WTC11 (cell line): ENCODE measurements at regions not wholly inside any gene's neighbourhood (a gene's known extent, or its start where the extent isn't known, plus 50 kb on each side); places are given as distances from the start of the nearest gene placed in this dataset.

ENCODE experiments used
- ATAC-seq: fragments of 200-7000 bp; cut with Tn5 transposase; 2 replicates; pipeline ENCODE4 v1.10.0; 2021; ENCODE audit warnings: mild to moderate bottlenecking, moderate library complexity
- CTCF ChIA-PET: fragments of 300-600 bp; sonication (Branson Sonifier 250); formaldehyde crosslinking; loops from one replicate; lab custom pipeline; 2021; ENCODE audit warnings: antibody characterized with exemption; lab: Charles Lee
- POLR2A ChIA-PET: fragments of 350-600 bp; sonication (Branson Sonifier 250); formaldehyde crosslinking; loops from one replicate; lab custom pipeline; 2021; ENCODE audit warnings: antibody characterized with exemption; lab: Charles Lee
- DNase-seq: peaks from one replicate; pipeline ENCODE4 v3.0.0; 2021; ENCODE audit warnings: low spot score
- H3K27ac Mint-ChIP-seq: 2 replicates; pipeline ENCODE4 v1.8.0; 2021; ENCODE audit warnings: mixed read lengths
- H3K27me3 Mint-ChIP-seq: 2 replicates; pipeline ENCODE4 v1.8.0; 2021; ENCODE audit warnings: low read depth, mild to moderate bottlenecking, moderate library complexity, mixed read lengths
- H3K36me3 Mint-ChIP-seq: 2 replicates; pipeline ENCODE4 v1.8.0; 2021; ENCODE audit warnings: mixed read lengths
- H3K4me1 Mint-ChIP-seq: 2 replicates; pipeline ENCODE4 v1.8.0; 2022; ENCODE audit warnings: mixed read lengths
- H3K4me3 Mint-ChIP-seq: 2 replicates; pipeline ENCODE4 v1.8.0; 2021; ENCODE audit warnings: mild to moderate bottlenecking, moderate library complexity, mixed read lengths
- H3K9me3 Mint-ChIP-seq: 2 replicates; pipeline ENCODE4 v1.8.0; 2021; ENCODE audit warnings: mixed read lengths
- ATF1 ChIP-seq: sonication (generic); formaldehyde crosslinking; IDR thresholded peaks from 2 replicates; pipeline ENCODE4 v1.8.1; 2023; ENCODE audit warnings: mild to moderate bottlenecking, moderate library complexity, missing genetic modification reagents
- CBFB ChIP-seq: sonication (generic); formaldehyde crosslinking; IDR thresholded peaks from 2 replicates; pipeline ENCODE4 v1.8.1; 2022; ENCODE audit warnings: mild to moderate bottlenecking, low read depth, missing genetic modification reagents
- FOXJ3 ChIP-seq: sonication (generic); formaldehyde crosslinking; IDR thresholded peaks from 2 replicates; pipeline ENCODE4 v1.9.0; 2021; ENCODE audit warnings: missing genetic modification reagents, mild to moderate bottlenecking, borderline replicate concordance
- IRF2 ChIP-seq: sonication (generic); formaldehyde crosslinking; IDR thresholded peaks from 2 replicates; pipeline ENCODE4 v1.8.0; 2022; ENCODE audit warnings: low read depth, missing genetic modification reagents, borderline replicate concordance
- MLX ChIP-seq: sonication (generic); formaldehyde crosslinking; IDR thresholded peaks from 2 replicates; pipeline ENCODE4 v1.8.1; 2023; ENCODE audit warnings: mild to moderate bottlenecking, missing genetic modification reagents, moderate library complexity
- MXD4 ChIP-seq: fragments of 250-450 bp; sonication (Bioruptor Pico); IDR thresholded peaks from 2 replicates; pipeline ENCODE4 v1.8.0; 2021; ENCODE audit warnings: mild to moderate bottlenecking, moderate library complexity, borderline replicate concordance
- NFATC4 ChIP-seq: fragments of 250-450 bp; sonication (Bioruptor Pico); IDR thresholded peaks from 2 replicates; pipeline ENCODE4 v1.9.0; 2021; ENCODE audit warnings: mild to moderate bottlenecking
- NFE2L1 ChIP-seq: sonication (generic); formaldehyde crosslinking; IDR thresholded peaks from 2 replicates; pipeline ENCODE4 v1.8.1; 2023; ENCODE audit warnings: missing genetic modification reagents
- NFYB ChIP-seq: sonication (generic); formaldehyde crosslinking; conservative IDR thresholded peaks from 2 replicates; pipeline ENCODE4 v1.8.0; 2022; ENCODE audit warnings: low read depth, missing genetic modification reagents
- NR2C2 ChIP-seq: sonication (generic); formaldehyde crosslinking; IDR thresholded peaks from 2 replicates; pipeline ENCODE4 v1.8.0; 2022; ENCODE audit warnings: mild to moderate bottlenecking, missing genetic modification reagents
- SP1 ChIP-seq: sonication (generic); formaldehyde crosslinking; conservative IDR thresholded peaks from 2 replicates; pipeline ENCODE4 v1.8.1; 2022; ENCODE audit warnings: missing genetic modification reagents
- TP53 ChIP-seq: sonication (generic); formaldehyde crosslinking; IDR thresholded peaks from 2 replicates; pipeline ENCODE4 v1.8.1; 2023; ENCODE audit warnings: mild to moderate bottlenecking, missing genetic modification reagents
- ZNF423 ChIP-seq: fragments of 250-450 bp; sonication (Bioruptor Pico); IDR thresholded peaks from 2 replicates; pipeline ENCODE4 v2.1.2; 2022; ENCODE audit warnings: mild to moderate bottlenecking, moderate library complexity
- ZNF512 ChIP-seq: sonication (generic); formaldehyde crosslinking; IDR thresholded peaks from 2 replicates; pipeline ENCODE4 v1.8.1; 2022; ENCODE audit warnings: missing genetic modification reagents, borderline replicate concordance
- TF ChIP-seq, protein P1 (sequence below): sonication (generic); formaldehyde crosslinking; IDR thresholded peaks from 2 replicates; pipeline ENCODE4 v1.8.1; 2023; ENCODE audit warnings: mild to moderate bottlenecking, missing genetic modification reagents
- TF ChIP-seq, protein P2 (sequence below): fragments of 250-450 bp; sonication (Bioruptor Pico); IDR thresholded peaks from 2 replicates; pipeline ENCODE4 v1.9.0; 2021; ENCODE audit warnings: mild to moderate bottlenecking
- TF ChIP-seq, protein P3 (sequence below): sonication (generic); formaldehyde crosslinking; IDR thresholded peaks from 2 replicates; pipeline ENCODE4 v1.8.1; 2023; ENCODE audit warnings: mild to moderate bottlenecking, missing genetic modification reagents, borderline replicate concordance
- TF ChIP-seq, protein P4 (sequence below): sonication (generic); formaldehyde crosslinking; IDR thresholded peaks from 2 replicates; pipeline ENCODE4 v1.8.1; 2023; ENCODE audit warnings: mild to moderate bottlenecking, missing genetic modification reagents
- TF ChIP-seq, protein P5 (sequence below): sonication (generic); formaldehyde crosslinking; IDR thresholded peaks from 2 replicates; pipeline ENCODE4 v1.8.1; 2023; ENCODE audit warnings: mild to moderate bottlenecking, missing genetic modification reagents, moderate library complexity
- TF ChIP-seq, protein P6 (sequence below): fragments of 250-450 bp; sonication (Bioruptor Pico); IDR thresholded peaks from 2 replicates; pipeline ENCODE4 v1.8.0; 2021; ENCODE audit warnings: mild to moderate bottlenecking

- Mint-ChIP-seq H3K36me3 (peaks cover 77% of the 10 kb centered on the region), H3K27me3 (peaks cover 20% of the 10 kb centered on the region), H3K4me1 (no peaks in the 10 kb centered on the region), H3K9me3 (peaks cover 77% of the 10 kb centered on the region), H3K4me3 (no peak overlapping the region), H3K27ac (no peak overlapping the region)
- ChIA-PET POLR2A (no interaction called here), CTCF (no interaction called here)
- no peak for ATAC-seq
- TF ChIP-seq IRF2 (CRISPR knock-in tag) (no peak), MXD4 (CRISPR knock-in tag) (no peak), FOXJ3 (CRISPR knock-in tag) (no peak), TP53 (no peak), SP1 (CRISPR knock-in tag) (no peak), NFYB (CRISPR knock-in tag) (no peak), NFE2L1 (CRISPR knock-in tag) (no peak)
- TF ChIP-seq, protein P1, sequence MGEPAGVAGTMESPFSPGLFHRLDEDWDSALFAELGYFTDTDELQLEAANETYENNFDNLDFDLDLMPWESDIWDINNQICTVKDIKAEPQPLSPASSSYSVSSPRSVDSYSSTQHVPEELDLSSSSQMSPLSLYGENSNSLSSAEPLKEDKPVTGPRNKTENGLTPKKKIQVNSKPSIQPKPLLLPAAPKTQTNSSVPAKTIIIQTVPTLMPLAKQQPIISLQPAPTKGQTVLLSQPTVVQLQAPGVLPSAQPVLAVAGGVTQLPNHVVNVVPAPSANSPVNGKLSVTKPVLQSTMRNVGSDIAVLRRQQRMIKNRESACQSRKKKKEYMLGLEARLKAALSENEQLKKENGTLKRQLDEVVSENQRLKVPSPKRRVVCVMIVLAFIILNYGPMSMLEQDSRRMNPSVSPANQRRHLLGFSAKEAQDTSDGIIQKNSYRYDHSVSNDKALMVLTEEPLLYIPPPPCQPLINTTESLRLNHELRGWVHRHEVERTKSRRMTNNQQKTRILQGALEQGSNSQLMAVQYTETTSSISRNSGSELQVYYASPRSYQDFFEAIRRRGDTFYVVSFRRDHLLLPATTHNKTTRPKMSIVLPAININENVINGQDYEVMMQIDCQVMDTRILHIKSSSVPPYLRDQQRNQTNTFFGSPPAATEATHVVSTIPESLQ, result no peak
- TF ChIP-seq, protein P2, sequence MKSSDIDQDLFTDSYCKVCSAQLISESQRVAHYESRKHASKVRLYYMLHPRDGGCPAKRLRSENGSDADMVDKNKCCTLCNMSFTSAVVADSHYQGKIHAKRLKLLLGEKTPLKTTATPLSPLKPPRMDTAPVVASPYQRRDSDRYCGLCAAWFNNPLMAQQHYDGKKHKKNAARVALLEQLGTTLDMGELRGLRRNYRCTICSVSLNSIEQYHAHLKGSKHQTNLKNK (CRISPR knock-in tag), result no peak
- TF ChIP-seq, protein P3, sequence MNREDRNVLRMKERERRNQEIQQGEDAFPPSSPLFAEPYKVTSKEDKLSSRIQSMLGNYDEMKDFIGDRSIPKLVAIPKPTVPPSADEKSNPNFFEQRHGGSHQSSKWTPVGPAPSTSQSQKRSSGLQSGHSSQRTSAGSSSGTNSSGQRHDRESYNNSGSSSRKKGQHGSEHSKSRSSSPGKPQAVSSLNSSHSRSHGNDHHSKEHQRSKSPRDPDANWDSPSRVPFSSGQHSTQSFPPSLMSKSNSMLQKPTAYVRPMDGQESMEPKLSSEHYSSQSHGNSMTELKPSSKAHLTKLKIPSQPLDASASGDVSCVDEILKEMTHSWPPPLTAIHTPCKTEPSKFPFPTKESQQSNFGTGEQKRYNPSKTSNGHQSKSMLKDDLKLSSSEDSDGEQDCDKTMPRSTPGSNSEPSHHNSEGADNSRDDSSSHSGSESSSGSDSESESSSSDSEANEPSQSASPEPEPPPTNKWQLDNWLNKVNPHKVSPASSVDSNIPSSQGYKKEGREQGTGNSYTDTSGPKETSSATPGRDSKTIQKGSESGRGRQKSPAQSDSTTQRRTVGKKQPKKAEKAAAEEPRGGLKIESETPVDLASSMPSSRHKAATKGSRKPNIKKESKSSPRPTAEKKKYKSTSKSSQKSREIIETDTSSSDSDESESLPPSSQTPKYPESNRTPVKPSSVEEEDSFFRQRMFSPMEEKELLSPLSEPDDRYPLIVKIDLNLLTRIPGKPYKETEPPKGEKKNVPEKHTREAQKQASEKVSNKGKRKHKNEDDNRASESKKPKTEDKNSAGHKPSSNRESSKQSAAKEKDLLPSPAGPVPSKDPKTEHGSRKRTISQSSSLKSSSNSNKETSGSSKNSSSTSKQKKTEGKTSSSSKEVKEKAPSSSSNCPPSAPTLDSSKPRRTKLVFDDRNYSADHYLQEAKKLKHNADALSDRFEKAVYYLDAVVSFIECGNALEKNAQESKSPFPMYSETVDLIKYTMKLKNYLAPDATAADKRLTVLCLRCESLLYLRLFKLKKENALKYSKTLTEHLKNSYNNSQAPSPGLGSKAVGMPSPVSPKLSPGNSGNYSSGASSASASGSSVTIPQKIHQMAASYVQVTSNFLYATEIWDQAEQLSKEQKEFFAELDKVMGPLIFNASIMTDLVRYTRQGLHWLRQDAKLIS, result no peak
- TF ChIP-seq, protein P4, sequence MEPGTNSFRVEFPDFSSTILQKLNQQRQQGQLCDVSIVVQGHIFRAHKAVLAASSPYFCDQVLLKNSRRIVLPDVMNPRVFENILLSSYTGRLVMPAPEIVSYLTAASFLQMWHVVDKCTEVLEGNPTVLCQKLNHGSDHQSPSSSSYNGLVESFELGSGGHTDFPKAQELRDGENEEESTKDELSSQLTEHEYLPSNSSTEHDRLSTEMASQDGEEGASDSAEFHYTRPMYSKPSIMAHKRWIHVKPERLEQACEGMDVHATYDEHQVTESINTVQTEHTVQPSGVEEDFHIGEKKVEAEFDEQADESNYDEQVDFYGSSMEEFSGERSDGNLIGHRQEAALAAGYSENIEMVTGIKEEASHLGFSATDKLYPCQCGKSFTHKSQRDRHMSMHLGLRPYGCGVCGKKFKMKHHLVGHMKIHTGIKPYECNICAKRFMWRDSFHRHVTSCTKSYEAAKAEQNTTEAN, result no peak
- TF ChIP-seq, all 79 proteins: peak for 0
- no peak for DNase-seq
These were observed 1066.7 kb upstream of the RBFOX1 start for GRCh38 chr16:6265968-6266367.

DNA sequence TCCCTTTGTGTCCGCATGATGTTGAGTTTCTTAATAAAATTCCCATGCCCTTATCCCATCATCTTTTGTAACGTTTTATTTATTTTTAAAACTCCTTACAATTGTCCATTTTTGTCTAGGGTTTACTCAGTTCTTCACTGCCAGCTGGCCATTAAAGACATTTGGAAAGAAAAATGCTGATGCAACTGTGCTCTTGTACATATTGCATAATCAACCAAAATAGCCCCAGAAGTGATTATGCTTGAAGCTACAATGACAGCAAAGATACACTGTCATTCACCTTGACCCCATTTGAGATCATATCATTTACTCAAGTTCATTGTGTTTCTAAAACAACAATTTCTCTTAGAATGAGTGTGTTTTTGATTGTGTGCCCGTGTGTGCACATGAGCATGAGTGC is 1074.6 kb upstream of the RBFOX1 start:
- POLR2A ChIA-PET, result no interaction called here
- ATAC-seq (no peak), DNase-seq (no peak)
- TF ChIP-seq, protein P5, sequence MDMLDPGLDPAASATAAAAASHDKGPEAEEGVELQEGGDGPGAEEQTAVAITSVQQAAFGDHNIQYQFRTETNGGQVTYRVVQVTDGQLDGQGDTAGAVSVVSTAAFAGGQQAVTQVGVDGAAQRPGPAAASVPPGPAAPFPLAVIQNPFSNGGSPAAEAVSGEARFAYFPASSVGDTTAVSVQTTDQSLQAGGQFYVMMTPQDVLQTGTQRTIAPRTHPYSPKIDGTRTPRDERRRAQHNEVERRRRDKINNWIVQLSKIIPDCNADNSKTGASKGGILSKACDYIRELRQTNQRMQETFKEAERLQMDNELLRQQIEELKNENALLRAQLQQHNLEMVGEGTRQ (CRISPR knock-in tag), result no peak
- TF ChIP-seq CBFB (no peak), ZNF423 (CRISPR knock-in tag) (no peak), ZNF512 (CRISPR knock-in tag) (no peak), NFATC4 (CRISPR knock-in tag) (no peak), ATF1 (no peak), MLX (CRISPR knock-in tag) (no peak), NR2C2 (CRISPR knock-in tag) (no peak)
- TF ChIP-seq, protein P6, sequence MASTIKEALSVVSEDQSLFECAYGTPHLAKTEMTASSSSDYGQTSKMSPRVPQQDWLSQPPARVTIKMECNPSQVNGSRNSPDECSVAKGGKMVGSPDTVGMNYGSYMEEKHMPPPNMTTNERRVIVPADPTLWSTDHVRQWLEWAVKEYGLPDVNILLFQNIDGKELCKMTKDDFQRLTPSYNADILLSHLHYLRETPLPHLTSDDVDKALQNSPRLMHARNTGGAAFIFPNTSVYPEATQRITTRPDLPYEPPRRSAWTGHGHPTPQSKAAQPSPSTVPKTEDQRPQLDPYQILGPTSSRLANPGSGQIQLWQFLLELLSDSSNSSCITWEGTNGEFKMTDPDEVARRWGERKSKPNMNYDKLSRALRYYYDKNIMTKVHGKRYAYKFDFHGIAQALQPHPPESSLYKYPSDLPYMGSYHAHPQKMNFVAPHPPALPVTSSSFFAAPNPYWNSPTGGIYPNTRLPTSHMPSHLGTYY (CRISPR knock-in tag), result no peak
- Mint-ChIP-seq H3K4me1 (no peaks in the 10 kb centered on the region), H3K4me3 (no peak overlapping the region), H3K36me3 (peaks cover 81% of the 10 kb centered on the region), H3K27ac (no peak overlapping the region), H3K27me3 (peaks cover 10% of the 10 kb centered on the region), H3K9me3 (peaks cover 79% of the 10 kb centered on the region)
- CTCF ChIA-PET, result no interaction called here
